ENCODE measurements at regions not wholly inside any gene's neighbourhood (a gene's known extent, or its start where the extent isn't known, plus 50 kb on each side); places are given as distances from the start of the nearest gene placed in this dataset.

GRCh38 chr18:76233876-76234675 lies 261.0 kb downstream of the ZNF516 start:
- CTCF ChIA-PET: no interaction called here
- no peak for TF ChIP-seq CTCF (IDR thresholded peaks at IDR 0.05; ENCODE audit: control extremely low read depth, extremely low read depth, low read depth, missing control alignments)

GRCh38 chr18:76233406-76233805 lies 261.6 kb downstream of the ZNF516 start:
- no peak for DNase-seq (ENCODE audit: extremely low spot score)
- TF ChIP-seq CTCF (IDR thresholded peaks at IDR 0.05; ENCODE audit: control extremely low read depth, extremely low read depth, low read depth, missing control alignments): no peak
- ChIA-PET CTCF (no interaction called here), POLR2A (no interaction called here)

More at GRCh38 chr18:76233876-76234675, 261.0 kb downstream of the ZNF516 start:
- POLR2A ChIA-PET: no interaction called here
- no peak for DNase-seq (ENCODE audit: extremely low spot score)

GRCh38 chr18:76232779-76233178 lies 262.3 kb downstream of the ZNF516 start:
- TF ChIP-seq CTCF (IDR thresholded peaks at IDR 0.05; ENCODE audit: control extremely low read depth, extremely low read depth, low read depth, missing control alignments): no peak
- CTCF ChIA-PET: no interaction called here
- POLR2A ChIA-PET: no interaction called here
- no peak for DNase-seq (ENCODE audit: extremely low spot score)

- POLR2A ChIA-PET: no interaction called here
- no peak for DNase-seq (ENCODE audit: extremely low spot score)
- CTCF ChIA-PET: no interaction called here
- TF ChIP-seq CTCF (IDR thresholded peaks at IDR 0.05; ENCODE audit: control extremely low read depth, extremely low read depth, low read depth, missing control alignments): no peak
Measured at GRCh38 chr18:76232010-76232409, 263.0 kb downstream of the ZNF516 start.

GRCh38 chr18:76231402-76231801 lies 263.6 kb downstream of the ZNF516 start:
- TF ChIP-seq CTCF (IDR thresholded peaks at IDR 0.05; ENCODE audit: control extremely low read depth, extremely low read depth, low read depth, missing control alignments): no peak
- CTCF ChIA-PET: no interaction called here
- POLR2A ChIA-PET: no interaction called here
- no peak for DNase-seq (ENCODE audit: extremely low spot score)

GRCh38 chr18:76230791-76231190 lies 264.3 kb downstream of the ZNF516 start:
- no peak for DNase-seq (ENCODE audit: extremely low spot score)
- TF ChIP-seq CTCF (IDR thresholded peaks at IDR 0.05; ENCODE audit: control extremely low read depth, extremely low read depth, low read depth, missing control alignments): no peak
- ChIA-PET CTCF (no interaction called here), POLR2A (no interaction called here)
